ENCODE measurements at regions not wholly inside any gene's neighbourhood (a gene's known extent, or its start where the extent isn't known, plus 50 kb on each side); places are given as distances from the start of the nearest gene placed in this dataset.
"Not testable (repeated sequence)": the region's sequence is repeated elsewhere in the genome, so short reads cannot be mapped to it uniquely, and the experiment has no call there.

- no peak for FAIRE-seq
- no peak for DNase-seq (ENCODE audit: extremely low spot score, insufficient read length, low read depth)
Observed at GRCh38 chr6:81981812-81982211, 229.3 kb upstream of the TENT5A start.

GRCh38 chr6:81979767-81980166 is 227.3 kb upstream of the TENT5A start:
- FAIRE-seq (no peak), DNase-seq (ENCODE audit: extremely low spot score, insufficient read length, low read depth) (no peak)

GRCh38 chr6:81979329-81979728 is 226.8 kb upstream of the TENT5A start:
- FAIRE-seq (no peak), DNase-seq (ENCODE audit: extremely low spot score, insufficient read length, low read depth) (no peak)

- no peak for FAIRE-seq
Observed at GRCh38 chr6:81978230-81978629, 225.7 kb upstream of the TENT5A start.

GRCh38 chr6:81977486-81977885 is 225.0 kb upstream of the TENT5A start:
- DNase-seq (ENCODE audit: extremely low spot score, insufficient read length, low read depth) = no peak

More at GRCh38 chr6:81978230-81978629, 225.7 kb upstream of the TENT5A start:
- DNase-seq (ENCODE audit: extremely low spot score, insufficient read length, low read depth) = no peak

GRCh38 chr6:81969814-81970213 is 217.3 kb upstream of the TENT5A start:
- DNase-seq (ENCODE audit: extremely low spot score, insufficient read length, low read depth) (no peak), FAIRE-seq (no peak)

More at GRCh38 chr6:81977486-81977885, 225.0 kb upstream of the TENT5A start:
- FAIRE-seq = no peak

- DNase-seq (ENCODE audit: extremely low spot score, insufficient read length, low read depth) (no peak), FAIRE-seq (no peak)
Observed at GRCh38 chr6:81969011-81969410, 216.5 kb upstream of the TENT5A start.

GRCh38 chr6:81966968-81967367 is 214.5 kb upstream of the TENT5A start:
- DNase-seq (ENCODE audit: extremely low spot score, insufficient read length, low read depth) (no peak), FAIRE-seq (no peak)

GRCh38 chr6:81962198-81962597 is 209.7 kb upstream of the TENT5A start:
- no peak for DNase-seq (ENCODE audit: extremely low spot score, insufficient read length, low read depth)
- no peak for FAIRE-seq

- FAIRE-seq (peak; percentile 80), DNase-seq (ENCODE audit: extremely low spot score, insufficient read length, low read depth) (no peak)
Observed at GRCh38 chr6:81950877-81951276, 198.4 kb upstream of the TENT5A start.

GRCh38 chr6:81948861-81949260 is 196.4 kb upstream of the TENT5A start:
- DNase-seq (ENCODE audit: extremely low spot score, insufficient read length, low read depth) (no peak), FAIRE-seq (no peak)

- not testable (repeated sequence) for FAIRE-seq; DNase-seq (ENCODE audit: extremely low spot score, insufficient read length, low read depth)
Observed at GRCh38 chr6:81948196-81948595, 195.7 kb upstream of the TENT5A start.

GRCh38 chr6:81944661-81945060 is 192.2 kb upstream of the TENT5A start:
- DNase-seq (ENCODE audit: extremely low spot score, insufficient read length, low read depth) (no peak), FAIRE-seq (no peak)

GRCh38 chr6:81942842-81943241 is 190.4 kb upstream of the TENT5A start:
- not testable (repeated sequence) for DNase-seq (ENCODE audit: extremely low spot score, insufficient read length, low read depth); FAIRE-seq

GRCh38 chr6:81942067-81942370 is 189.5 kb upstream of the TENT5A start:
- FAIRE-seq (no peak), DNase-seq (ENCODE audit: extremely low spot score, insufficient read length, low read depth) (no peak)

- FAIRE-seq (no peak), DNase-seq (ENCODE audit: extremely low spot score, insufficient read length, low read depth) (no peak)
Observed at GRCh38 chr6:81940451-81940985, 188.0 kb upstream of the TENT5A start.

- no peak for FAIRE-seq
- no peak for DNase-seq (ENCODE audit: extremely low spot score, insufficient read length, low read depth)
Observed at GRCh38 chr6:81939766-81940165, 187.3 kb upstream of the TENT5A start.

GRCh38 chr6:81938991-81939732 is 186.7 kb upstream of the TENT5A start:
- DNase-seq (ENCODE audit: extremely low spot score, insufficient read length, low read depth) (no peak), FAIRE-seq (no peak)

- FAIRE-seq = peak; percentile 68
- no peak for DNase-seq (ENCODE audit: extremely low spot score, insufficient read length, low read depth)
Observed at GRCh38 chr6:81938014-81938856, 185.8 kb upstream of the TENT5A start.

- FAIRE-seq (no peak), DNase-seq (ENCODE audit: extremely low spot score, insufficient read length, low read depth) (no peak)
Observed at GRCh38 chr6:81937296-81937937, 184.9 kb upstream of the TENT5A start.

- no peak for DNase-seq (ENCODE audit: extremely low spot score, insufficient read length, low read depth)
- no peak for FAIRE-seq
Observed at GRCh38 chr6:81934936-81935335, 182.5 kb upstream of the TENT5A start.
